ENCODE measurements at regions not wholly inside any gene's neighbourhood (a gene's known extent, or its start where the extent isn't known, plus 50 kb on each side); places are given as distances from the start of the nearest gene placed in this dataset.

DNA sequence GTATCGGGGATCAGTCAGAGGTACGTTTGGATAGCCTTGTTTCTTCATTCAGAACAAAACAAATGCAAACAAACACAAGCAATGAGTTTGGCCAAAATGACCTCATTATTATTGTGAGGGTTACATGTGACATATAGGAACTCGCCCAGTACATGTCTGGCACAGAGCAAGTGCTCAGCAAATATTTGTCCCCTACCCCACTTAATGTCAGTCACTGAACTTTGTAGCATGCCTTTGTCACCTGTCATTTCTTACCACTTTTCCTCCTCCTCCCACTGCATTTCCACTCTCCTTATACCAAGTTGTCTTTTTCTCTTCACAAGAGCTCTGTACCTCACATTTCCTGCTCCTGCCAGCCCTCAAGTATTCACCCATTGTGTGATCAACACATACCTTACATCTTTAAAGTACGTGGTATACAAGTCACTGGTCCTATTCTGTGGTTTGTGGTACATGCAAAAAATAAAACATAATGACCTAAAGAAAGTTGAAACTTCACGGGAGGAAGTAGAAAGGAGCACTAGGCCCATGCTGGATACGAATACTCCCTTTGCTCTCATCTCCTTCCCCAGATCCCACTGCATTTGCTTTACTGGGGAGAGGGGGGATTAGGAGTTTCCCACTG, 236.0 kb downstream of the INHBA start (continued):
- TF ChIP-seq, protein P1, sequence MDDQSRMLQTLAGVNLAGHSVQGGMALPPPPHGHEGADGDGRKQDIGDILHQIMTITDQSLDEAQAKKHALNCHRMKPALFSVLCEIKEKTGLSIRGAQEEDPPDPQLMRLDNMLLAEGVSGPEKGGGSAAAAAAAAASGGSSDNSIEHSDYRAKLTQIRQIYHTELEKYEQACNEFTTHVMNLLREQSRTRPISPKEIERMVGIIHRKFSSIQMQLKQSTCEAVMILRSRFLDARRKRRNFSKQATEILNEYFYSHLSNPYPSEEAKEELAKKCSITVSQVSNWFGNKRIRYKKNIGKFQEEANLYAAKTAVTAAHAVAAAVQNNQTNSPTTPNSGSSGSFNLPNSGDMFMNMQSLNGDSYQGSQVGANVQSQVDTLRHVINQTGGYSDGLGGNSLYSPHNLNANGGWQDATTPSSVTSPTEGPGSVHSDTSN (IDR thresholded peaks at IDR 0.05) = no peak
- no peak for TF ChIP-seq MXI1 (IDR thresholded peaks at IDR 0.05; ENCODE audit: low read depth, low read length)
- TF ChIP-seq FOXJ3 (CRISPR knock-in tag; IDR thresholded peaks at IDR 0.05) = no peak
- TF ChIP-seq EZH2phosphoT487 (IDR thresholded peaks at IDR 0.05; ENCODE audit: borderline replicate concordance, low read depth) = no peak
- no peak for TF ChIP-seq RAD21 (IDR thresholded peaks at IDR 0.05; ENCODE audit: low read length)
- no peak for TF ChIP-seq USF1 (IDR thresholded peaks at IDR 0.05; ENCODE audit: borderline replicate concordance, low read depth)

DNA sequence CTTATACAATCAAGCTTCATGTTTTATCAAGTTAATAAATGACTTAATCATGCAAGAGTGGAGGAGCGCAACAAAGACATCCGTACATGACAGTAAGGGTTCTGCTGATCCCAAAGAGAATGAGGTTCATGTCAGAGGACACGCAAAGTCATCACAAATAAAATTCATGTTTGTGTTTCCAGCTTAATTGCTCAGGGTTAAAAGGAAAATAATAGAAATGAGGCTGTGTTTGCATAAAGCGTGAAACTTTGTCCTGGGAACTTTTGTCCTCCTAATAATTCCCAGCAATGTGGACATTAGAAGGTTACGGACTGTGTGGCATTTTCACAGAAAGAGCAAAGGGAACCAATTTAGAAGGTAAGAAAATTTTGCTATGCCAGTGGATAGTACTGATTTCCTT, 237.3 kb downstream of the INHBA start:
- TF ChIP-seq MEF2A (IDR thresholded peaks at IDR 0.05; ENCODE audit: borderline replicate concordance, low read depth) (no peak), YY1 (IDR thresholded peaks at IDR 0.05; ENCODE audit: low read depth) (no peak), FOXM1 (IDR thresholded peaks at IDR 0.05; ENCODE audit: low read depth) (no peak), RCOR1 (IDR thresholded peaks at IDR 0.05; ENCODE audit: low read length) (no peak), GABPA (IDR thresholded peaks at IDR 0.05; ENCODE audit: low read depth) (no peak), NRF1 (IDR thresholded peaks at IDR 0.05; ENCODE audit: low read depth, low read length) (no peak), EZH2phosphoT487 (IDR thresholded peaks at IDR 0.05; ENCODE audit: borderline replicate concordance, low read depth) (no peak), MXI1 (IDR thresholded peaks at IDR 0.05; ENCODE audit: low read depth, low read length) (no peak), NFIC (IDR thresholded peaks at IDR 0.05; ENCODE audit: borderline replicate concordance) (no peak)
- TF ChIP-seq, protein P1 (IDR thresholded peaks at IDR 0.05) = no peak
- TF ChIP-seq, protein P2, sequence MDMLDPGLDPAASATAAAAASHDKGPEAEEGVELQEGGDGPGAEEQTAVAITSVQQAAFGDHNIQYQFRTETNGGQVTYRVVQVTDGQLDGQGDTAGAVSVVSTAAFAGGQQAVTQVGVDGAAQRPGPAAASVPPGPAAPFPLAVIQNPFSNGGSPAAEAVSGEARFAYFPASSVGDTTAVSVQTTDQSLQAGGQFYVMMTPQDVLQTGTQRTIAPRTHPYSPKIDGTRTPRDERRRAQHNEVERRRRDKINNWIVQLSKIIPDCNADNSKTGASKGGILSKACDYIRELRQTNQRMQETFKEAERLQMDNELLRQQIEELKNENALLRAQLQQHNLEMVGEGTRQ (IDR thresholded peaks at IDR 0.05; ENCODE audit: borderline replicate concordance, low read depth, low read length) = no peak
- POLR2A ChIA-PET = no interaction called here

More for the DNA sequence above, 237.3 kb downstream of the INHBA start:
- Histone ChIP-seq H3K9ac (no peak overlapping the region), H3K27ac (ENCODE audit: low read depth in 2 of 2, low read length in 1 of 2) (no peak overlapping the region), H3K4me3 (ENCODE audit: low read depth in 2 of 2, low read length in 1 of 2) (no peak overlapping the region), H3K36me3 (replicated peaks in 1 of 2; ENCODE audit: control insufficient read depth in 1 of 2, insufficient read depth in 2 of 2, low read length in 1 of 2) (no peaks in the 10 kb centered on the region), H3F3A (replicated peaks; ENCODE audit: insufficient read depth) (no peaks in the 10 kb centered on the region), H3K79me2 (ENCODE audit: insufficient read depth) (no peaks in the 10 kb centered on the region), H3K4me2 (no peak overlapping the region), H2AFZ (ENCODE audit: low read depth) (no peak overlapping the region), H4K20me1 (ENCODE audit: insufficient read depth) (no peaks in the 10 kb centered on the region), H3K27me3 (ENCODE audit: insufficient read depth) (no peaks in the 10 kb centered on the region), H3K4me1 (ENCODE audit: control insufficient read depth in 1 of 2, insufficient read depth in 2 of 2, low read depth in 1 of 2, low read length in 1 of 2) (no peaks in the 10 kb centered on the region), H3K9me2 (no peaks in the 10 kb centered on the region), H3K9me3 (no peaks in the 10 kb centered on the region)
- 91% methylated on average over 5 of the region's 5 CpGs for WGBS (ENCODE audit: low lambda C conversion rate)
- no peak for DNase-seq
- CTCF ChIA-PET = no interaction called here

All from SK-N-SH (cell line).